Endothelial cell of umbilical vein (primary cell): ENCODE measurements at regions not wholly inside any gene's neighbourhood (a gene's known extent, or its start where the extent isn't known, plus 50 kb on each side); places are given as distances from the start of the nearest gene placed in this dataset.

Source experiments
- BruUV-seq: library from RNA; stranded (reverse); fragments of 400-500 nt; replicated peaks from 2 replicates; lab custom pipeline; 2021; lab: Mats Ljungman, UMichigan
- CTCF ChIA-PET: fragments of 300-600, 350-600 bp; sonication (Branson Sonifier 250); formaldehyde crosslinking; loops from one replicate; lab custom pipeline; 2021; ENCODE audit warnings: antibody characterized with exemption, inconsistent platforms; lab: Charles Lee
- POLR2A ChIA-PET: fragments of 300-600, 350-600 bp; sonication (Branson Sonifier 250); formaldehyde crosslinking; loops from one replicate; lab custom pipeline; 2021; ENCODE audit warnings: antibody characterized with exemption, inconsistent platforms; lab: Charles Lee
- DNase-seq: peaks from one replicate; pipeline ENCODE4 v3.0.0-alpha.2; 2011; ENCODE audit warnings: low read depth, low spot score
- FAIRE-seq: peaks from 2 replicates; lab custom pipeline; 2011; peaks lifted over from hg19 to GRCh38; lab: Jason Lieb, UNC
- H2AFZ ChIP-seq: 2 replicates; pipeline ENCODE4 v1.6.0; 2012; ENCODE audit warnings: low read depth, low read length, control low read depth, inconsistent platforms
- H3K27ac ChIP-seq: 2 replicates; pipeline ENCODE4 v1.5.1; 2011; ENCODE audit warnings: low read depth, mild to moderate bottlenecking, control low read depth, low read length, moderate library complexity; ENCODE audit not compliant: insufficient read depth
- H3K27me3 ChIP-seq, 2 experiments: 2 replicates each; pipeline versions ENCODE4 v1.6.0 to v1.6.1; 2011; ENCODE audit warnings: low read length in 2 of 2, mixed read lengths in 1 of 2; ENCODE audit not compliant: control insufficient read depth in 2 of 2, insufficient read depth in 2 of 2
- H3K36me3 ChIP-seq, 2 experiments: 2 replicates in 1 of 2; 3 replicates in 1 of 2; pipeline ENCODE4 v1.5.1; 2011; ENCODE audit warnings: low read length in 2 of 2, mild to moderate bottlenecking in 1 of 2, moderate library complexity in 1 of 2; ENCODE audit not compliant: control insufficient read depth in 2 of 2, insufficient read depth in 2 of 2; ENCODE audit errors: extremely low read depth in 1 of 2
- H3K4me1 ChIP-seq: 3 replicates; pipeline ENCODE4 v1.5.1; 2011; ENCODE audit warnings: mild to moderate bottlenecking, low read length; ENCODE audit not compliant: control insufficient read depth, insufficient read depth; ENCODE audit errors: extremely low read depth
- H3K4me2 ChIP-seq: 2 replicates; pipeline ENCODE4 v1.6.1; 2011; ENCODE audit warnings: low read length, control low read depth, mixed read lengths; ENCODE audit not compliant: insufficient read depth
- H3K4me3 ChIP-seq, 3 experiments: fragments of 200-600 bp in 1 of 3; sonication (generic), shearing (Covaris generic) in 1 of 3; replicated peaks in 1 of 3; 2 replicates each; pipeline ENCODE4 v1.5.1; 2011 to 2016; ENCODE audit warnings: control low read depth in 3 of 3, low read length in 3 of 3, mild to moderate bottlenecking in 2 of 3, inconsistent platforms in 1 of 3, low read depth in 1 of 3, moderate library complexity in 1 of 3; ENCODE audit not compliant: insufficient read depth in 1 of 3
- H3K79me2 ChIP-seq: 2 replicates; pipeline ENCODE4 v1.6.0; 2012; ENCODE audit warnings: low read length, inconsistent platforms; ENCODE audit not compliant: control insufficient read depth, insufficient read depth
- H3K9ac ChIP-seq: replicated peaks from 2 replicates; pipeline ENCODE3; 2011; ENCODE audit warnings: low read length, control low read depth; ENCODE audit not compliant: insufficient read depth; ENCODE audit errors: extremely low read depth
- H3K9me1 ChIP-seq: replicated peaks from 3 replicates; pipeline ENCODE4 v1.6.0; 2011; ENCODE audit warnings: mild to moderate bottlenecking, low read length; ENCODE audit not compliant: control insufficient read depth, insufficient read depth; ENCODE audit errors: extremely low read depth
- H3K9me3 ChIP-seq: replicated peaks from 2 replicates; pipeline ENCODE4 v1.5.1; 2012; ENCODE audit warnings: low read length, inconsistent platforms; ENCODE audit not compliant: control insufficient read depth, insufficient read depth
- H4K20me1 ChIP-seq: replicated peaks from 2 replicates; pipeline ENCODE3; 2011; ENCODE audit warnings: mild to moderate bottlenecking, low read length; ENCODE audit not compliant: control insufficient read depth, insufficient read depth; ENCODE audit errors: extremely low read depth
- CTCF ChIP-seq, 2 donors: IDR thresholded peaks; 1 replicate in 1 of 2; 2 replicates in 1 of 2; pipeline ENCODE4 v1.5.1; 2011; ENCODE audit warnings: low read length in 2 of 2, mild to moderate bottlenecking in 2 of 2, moderate library complexity in 2 of 2, control low read depth in 1 of 2, inconsistent platforms in 1 of 2, low read depth in 1 of 2; ENCODE audit not compliant: insufficient read depth in 1 of 2; ENCODE audit errors: extremely low read depth in 1 of 2
- EZH2 ChIP-seq: IDR thresholded peaks from 2 replicates; pipeline ENCODE4 v1.6.1; 2012; ENCODE audit warnings: borderline replicate concordance, low read depth, mild to moderate bottlenecking, moderate library complexity, low read length, inconsistent platforms; ENCODE audit not compliant: severe bottlenecking
- FOS ChIP-seq: IDR thresholded peaks from 2 replicates; pipeline ENCODE4 v1.6.1; 2011; ENCODE audit warnings: mild to moderate bottlenecking, low read length, moderate library complexity, borderline replicate concordance; ENCODE audit not compliant: insufficient read depth
- GATA2 ChIP-seq: IDR thresholded peaks from 2 replicates; pipeline ENCODE4 v1.7.0; 2011; ENCODE audit warnings: low read depth, mild to moderate bottlenecking, moderate library complexity, mixed read lengths, low read length; ENCODE audit not compliant: insufficient read length, insufficient read depth
- JUN ChIP-seq: IDR thresholded peaks from 2 replicates; pipeline ENCODE4 v1.6.1; 2011; ENCODE audit warnings: borderline replicate concordance, low read depth; ENCODE audit not compliant: insufficient read length, insufficient read depth
- MAX ChIP-seq: IDR thresholded peaks from 2 replicates; pipeline ENCODE4 v1.6.1; 2011; ENCODE audit not compliant: insufficient read depth, insufficient read length
- MYC ChIP-seq: IDR thresholded peaks from one replicate; pipeline ENCODE4 v1.6.1; 2011; ENCODE audit warnings: mild to moderate bottlenecking, low read depth, low read length
- POLR2A ChIP-seq: IDR thresholded peaks from 2 replicates; pipeline ENCODE4 v1.6.1; 2012; ENCODE audit warnings: low read depth, mild to moderate bottlenecking, control low read depth, low read length
- POLR2AphosphoS5 ChIP-seq: IDR thresholded peaks from 2 replicates; pipeline ENCODE4 v1.6.1; 2012; ENCODE audit warnings: low read depth, mild to moderate bottlenecking, control low read depth, low read length, moderate library complexity; ENCODE audit not compliant: insufficient read depth
- dilution Hi-C: fragments of 300-500 bp; cut with MboI; formaldehyde crosslinking; loops from one replicate; pipeline ENCODE4 v1.15.0; 2019; ENCODE audit warnings: low sequenced_read_pairs; ENCODE audit not compliant: extremely low pct_ligation_motif_present
- intact Hi-C: fragments of 100-400 bp; cut with micrococcal nuclease; formaldehyde crosslinking; loops from one replicate; pipeline ENCODE4 v1.10.0; 2022

GRCh38 chrX:99909946-99910345 lies 500.1 kb downstream of the PCDH19 start:
- Histone ChIP-seq H3K4me1 (no peaks in the 10 kb centered on the region), H3K79me2 (no peaks in the 10 kb centered on the region), H3K4me2 (no peak overlapping the region), H3K9me3 (no peaks in the 10 kb centered on the region), H3K36me3 (no peaks in the 10 kb centered on the region), H3K27ac (no peak overlapping the region), H3K9me1 (no peaks in the 10 kb centered on the region), H4K20me1 (no peaks in the 10 kb centered on the region), H3K27me3 (no peaks in the 10 kb centered on the region), H2AFZ (no peak overlapping the region), H3K4me3 (no peak overlapping the region), H3K9ac (no peak overlapping the region)
- intact Hi-C loops (no loop called here), dilution Hi-C loops (no loop called here)
- DNase-seq = peak; percentile 39
- TF ChIP-seq MYC = no peak
- TF ChIP-seq JUN = no peak
- TF ChIP-seq CTCF (IDR thresholded peaks at IDR 0.05; ENCODE audit: extremely low read depth in 1 of 2, insufficient read depth in 1 of 2, low read depth in 1 of 2, low read length in 2 of 2) = no peak
- no peak for TF ChIP-seq POLR2AphosphoS5
- no peak for TF ChIP-seq GATA2
- TF ChIP-seq FOS = no peak
- TF ChIP-seq POLR2A = no peak
- TF ChIP-seq EZH2 = no peak
- no peak for TF ChIP-seq MAX
- no TSS peak for BruUV-seq
- no peak for FAIRE-seq
- ChIA-PET CTCF (no interaction called here), POLR2A (no interaction called here)
